GM20431 (cell line): ENCODE measurements at regions not wholly inside any gene's neighbourhood (a gene's known extent, or its start where the extent isn't known, plus 50 kb on each side); places are given as distances from the start of the nearest gene placed in this dataset.
"Not testable (repeated sequence)": the region's sequence is repeated elsewhere in the genome, so short reads cannot be mapped to it uniquely, and the experiment has no call there.

ENCODE experiments used
- in situ Hi-C: fragments of 300-500 bp; cut with MseI, MboI; formaldehyde crosslinking; loops from one replicate; pipeline ENCODE4 v1.15.0; 2020; ENCODE audit warnings: low sequenced_read_pairs; ENCODE audit not compliant: unreplicated experiment

- in situ Hi-C loops: no loop called here
These were observed 106.5 kb downstream of the KLF13 start for GRCh38 chr15:31433091-31433490.

GRCh38 chr15:31433574-31433973 lies 106.9 kb downstream of the KLF13 start:
- in situ Hi-C loops: no loop called here

GRCh38 chr15:31434275-31434587 lies 107.6 kb downstream of the KLF13 start:
- in situ Hi-C loops: no loop called here

GRCh38 chr15:31434588-31435260 lies 108.1 kb downstream of the KLF13 start:
- in situ Hi-C loops: no loop called here

GRCh38 chr15:31435261-31435911 lies 108.8 kb downstream of the KLF13 start:
- in situ Hi-C loops: no loop called here

- in situ Hi-C loops: no loop called here
These were observed 109.4 kb downstream of the KLF13 start for GRCh38 chr15:31435912-31436628.

GRCh38 chr15:31437686-31438085 lies 111.1 kb downstream of the KLF13 start:
- in situ Hi-C loops: no loop called here

- in situ Hi-C loops: no loop called here
These were observed 112.1 kb downstream of the KLF13 start for GRCh38 chr15:31438601-31439265.

GRCh38 chr15:31439328-31439727 lies 112.7 kb downstream of the KLF13 start:
- in situ Hi-C loops: no loop called here

GRCh38 chr15:31440216-31440615 lies 113.6 kb downstream of the KLF13 start:
- in situ Hi-C loops: not testable (repeated sequence)

- in situ Hi-C loops: no loop called here
These were observed 114.2 kb downstream of the KLF13 start for GRCh38 chr15:31440754-31441311.

GRCh38 chr15:31442226-31442625 lies 115.6 kb downstream of the KLF13 start:
- in situ Hi-C loops: no loop called here

GRCh38 chr15:31442699-31443111 lies 116.1 kb downstream of the KLF13 start:
- in situ Hi-C loops: no loop called here

- in situ Hi-C loops: no loop called here
These were observed 118.2 kb downstream of the KLF13 start for GRCh38 chr15:31444844-31445243.

GRCh38 chr15:31446546-31446945 lies 119.9 kb downstream of the KLF13 start:
- in situ Hi-C loops: no loop called here

GRCh38 chr15:31447931-31448634 lies 121.4 kb downstream of the KLF13 start:
- in situ Hi-C loops: no loop called here

GRCh38 chr15:31448635-31448979 lies 122.0 kb downstream of the KLF13 start:
- in situ Hi-C loops: no loop called here

GRCh38 chr15:31452595-31453557 lies 126.2 kb downstream of the KLF13 start:
- in situ Hi-C loops: no loop called here
